A549 (cell line): ENCODE measurements at regions not wholly inside any gene's neighbourhood (a gene's known extent, or its start where the extent isn't known, plus 50 kb on each side); places are given as distances from the start of the nearest gene placed in this dataset.

Experiments used
- ATAC-seq, 2 experiments: fragments of 200-7000 bp in 1 of 2; fragments of >200 bp in 1 of 2; cut with Nextera tagmentation in 1 of 2; cut with Tn5 transposase in 1 of 2; 3 replicates each; pipeline versions ENCODE4 v1.8.0 to v1.9.1; 2018 to 2020; ENCODE audit warnings: mild to moderate bottlenecking in 1 of 2, moderate library complexity in 1 of 2
- CTCF ChIA-PET: fragments of 300-600 bp; sonication (Branson Sonifier 250); formaldehyde crosslinking; extraction: SDS; loops from one replicate; lab custom pipeline; 2021; ENCODE audit warnings: antibody characterized with exemption, inconsistent platforms; lab: Yijun Ruan, JAX
- POLR2A ChIA-PET: fragments of 350-600 bp; formaldehyde crosslinking; extraction: SDS; loops from one replicate; lab custom pipeline; 2021; ENCODE audit warnings: antibody characterized with exemption, inconsistent platforms; lab: Yijun Ruan, JAX
- DNase-seq, 2 experiments: peaks; one replicate each; pipeline versions ENCODE4 v3.0.0 to v3.0.0-alpha.2; 2011 to 2016; ENCODE audit warnings: low read depth in 1 of 2, low spot score in 1 of 2
- FAIRE-seq: peaks from 2 replicates; lab custom pipeline; 2011; peaks lifted over from hg19 to GRCh38; lab: Jason Lieb, UNC
- H3K27ac ChIP-seq, 2 experiments: fragments of >200 bp; sonication (Bioruptor Twin); formaldehyde crosslinking; 3 replicates each; pipeline ENCODE4 v1.5.1; 2016 to 2017
- H3K4me1 ChIP-seq: fragments of >200 bp; sonication (Bioruptor Twin); formaldehyde crosslinking; 3 replicates; pipeline ENCODE4 v1.6.1; 2016
- H3K4me2 ChIP-seq: fragments of >200 bp; sonication (Bioruptor Twin); formaldehyde crosslinking; 3 replicates; pipeline ENCODE4 v1.6.1; 2016
- H3K4me3 ChIP-seq: fragments of >200 bp; sonication (Bioruptor Twin); formaldehyde crosslinking; 3 replicates; pipeline ENCODE4 v1.5.1; 2016
- H3K9me3 ChIP-seq: fragments of >200 bp; sonication (Bioruptor Twin); formaldehyde crosslinking; 3 replicates; pipeline ENCODE4 v1.6.1; 2016
- CBX2 ChIP-seq: fragments of 200-600 bp; sonication (generic); IDR thresholded peaks from 2 replicates; pipeline ENCODE4 v1.6.1; 2016; ENCODE audit warnings: low read depth, mild to moderate bottlenecking, borderline replicate concordance
- CEBPB ChIP-seq, 2 experiments: fragments of >200 bp in 1 of 2; sonication (Bioruptor Twin) in 1 of 2; formaldehyde crosslinking in 1 of 2; IDR thresholded peaks; 2 replicates each; pipeline ENCODE4 v1.6.1; 2012 to 2016
- EHF ChIP-seq: fragments of 250-450 bp; sonication (Bioruptor Pico); IDR thresholded peaks from 2 replicates; pipeline ENCODE4 v1.5.0; 2020; ENCODE audit warnings: mild to moderate bottlenecking
- EHMT2 ChIP-seq: fragments of 200-600 bp; sonication (generic); IDR thresholded peaks from 2 replicates; pipeline ENCODE4 v1.6.1; 2016; ENCODE audit warnings: antibody characterized with exemption, low read depth, mild to moderate bottlenecking, moderate library complexity
- GATA3 ChIP-seq: IDR thresholded peaks from 2 replicates; pipeline ENCODE4 v1.6.1; 2012; ENCODE audit warnings: borderline replicate concordance
- HEYL ChIP-seq: fragments of 250-450 bp; sonication (Bioruptor Pico); IDR thresholded peaks from 2 replicates; pipeline ENCODE4 v1.8.0; 2021; ENCODE audit warnings: mild to moderate bottlenecking, moderate library complexity
- HMGXB4 ChIP-seq: fragments of 250-450 bp; sonication (Bioruptor Pico); IDR thresholded peaks from 2 replicates; pipeline ENCODE4 v1.5.0; 2021; ENCODE audit warnings: mild to moderate bottlenecking, moderate library complexity, borderline replicate concordance
- HOXA7 ChIP-seq: fragments of 250-450 bp; sonication (Bioruptor Pico); IDR thresholded peaks from 2 replicates; pipeline ENCODE4 v1.5.0; 2020; ENCODE audit warnings: mild to moderate bottlenecking, moderate library complexity
- MAFK ChIP-seq: fragments of 450-650 bp; IDR thresholded peaks from 2 replicates; pipeline ENCODE4 v1.6.1; 2014; ENCODE audit not compliant: partially characterized antibody
- MAZ ChIP-seq: fragments of 150-350 bp; IDR thresholded peaks from 2 replicates; pipeline ENCODE4 v1.6.1; 2014; ENCODE audit warnings: antibody characterized with exemption, low read depth, low read length, borderline replicate concordance
- MYC ChIP-seq: IDR thresholded peaks from 2 replicates; pipeline ENCODE4 v1.6.1; 2012; ENCODE audit warnings: mild to moderate bottlenecking, inconsistent platforms, low read length, improper control_type of control experiment, borderline replicate concordance
- NFE2L2 ChIP-seq: fragments of 150-350 bp; conservative IDR thresholded peaks from 2 replicates; pipeline ENCODE4 v1.6.1; 2014; ENCODE audit warnings: low read length
- PHF8 ChIP-seq: fragments of 200-600 bp; sonication (generic); IDR thresholded peaks from 2 replicates; pipeline ENCODE4 v1.6.1; 2016; ENCODE audit warnings: low read depth, mild to moderate bottlenecking, antibody characterized with exemption, moderate library complexity, borderline replicate concordance
- POLR2A ChIP-seq: IDR thresholded peaks from 2 replicates; pipeline ENCODE4 v1.6.1; 2012; ENCODE audit warnings: mild to moderate bottlenecking, low read length
- RAD21 ChIP-seq, 2 experiments: fragments of >200 bp in 1 of 2; sonication (Bioruptor Twin) in 1 of 2; formaldehyde crosslinking in 1 of 2; IDR thresholded peaks in 1 of 2; conservative IDR thresholded peaks in 1 of 2; 2 replicates in 1 of 2; 3 replicates in 1 of 2; pipeline ENCODE4 v1.6.1; 2012 to 2018; ENCODE audit warnings: inconsistent platforms in 1 of 2
- RFX5 ChIP-seq: fragments of 450-650 bp; IDR thresholded peaks from 2 replicates; pipeline ENCODE4 v1.7.1; 2014; ENCODE audit warnings: antibody characterized with exemption, mild to moderate bottlenecking, moderate library complexity
- TFCP2L1 ChIP-seq: fragments of 250-450 bp; sonication (Bioruptor Pico); IDR thresholded peaks from 2 replicates; pipeline ENCODE4 v1.5.0; 2021; ENCODE audit warnings: mild to moderate bottlenecking
- TP53 ChIP-seq: fragments of 250-450 bp; sonication (Bioruptor Pico); IDR thresholded peaks from 2 replicates; pipeline ENCODE4 v1.5.0; 2021; ENCODE audit warnings: mild to moderate bottlenecking, moderate library complexity
- ZC3H11A ChIP-seq: fragments of 450-650 bp; IDR thresholded peaks from 2 replicates; pipeline ENCODE4 v1.6.1; 2014; ENCODE audit warnings: antibody characterized with exemption, mild to moderate bottlenecking
- ZFP36 ChIP-seq: fragments of 450-650 bp; IDR thresholded peaks from 2 replicates; pipeline ENCODE4 v1.6.1; 2014; ENCODE audit warnings: borderline replicate concordance; ENCODE audit not compliant: partially characterized antibody
- ZNF302 ChIP-seq: fragments of 250-450 bp; sonication (Bioruptor Pico); IDR thresholded peaks from 2 replicates; pipeline ENCODE4 v1.9.0; 2021; ENCODE audit warnings: inconsistent platforms, mild to moderate bottlenecking, moderate library complexity
- WGBS: methylation state at CpG from one replicate; pipeline ENCODE4 v1.1.6; 2017; ENCODE audit errors: missing lambda C conversion rate; 5-methylcytosine and 5-hydroxymethylcytosine counted together
- TF ChIP-seq, protein P1 (sequence below): fragments of 150-350 bp; IDR thresholded peaks from 2 replicates; pipeline ENCODE4 v1.6.1; 2014; ENCODE audit warnings: low read depth, mild to moderate bottlenecking, low read length
- TF ChIP-seq, protein P2 (sequence below): fragments of 450-650 bp; IDR thresholded peaks from 2 replicates; pipeline ENCODE4 v1.6.1; 2014; ENCODE audit warnings: antibody characterized with exemption

- 8% methylated on average over 2 of the region's 2 CpGs for WGBS
- TF ChIP-seq CEBPB (IDR thresholded peaks at IDR 0.05) (no peak), ZFP36 (no peak), NFE2L2 (no peak), MAFK (no peak), MAZ (no peak), RAD21 (conservative IDR thresholded peaks at IDR 0.05 in 1 of 2, IDR thresholded peaks at IDR 0.05 in 1 of 2) (no peak), EHF (CRISPR knock-in tag) (no peak), TP53 (CRISPR knock-in tag) (no peak), HEYL (CRISPR knock-in tag) (no peak), TFCP2L1 (CRISPR knock-in tag) (no peak), ZNF302 (CRISPR knock-in tag) (no peak), GATA3 (no peak), HMGXB4 (CRISPR knock-in tag) (no peak), HOXA7 (CRISPR knock-in tag) (no peak), PHF8 (no peak), POLR2A (no peak), CBX2 (no peak), MYC (no peak)
- TF ChIP-seq, protein P1, sequence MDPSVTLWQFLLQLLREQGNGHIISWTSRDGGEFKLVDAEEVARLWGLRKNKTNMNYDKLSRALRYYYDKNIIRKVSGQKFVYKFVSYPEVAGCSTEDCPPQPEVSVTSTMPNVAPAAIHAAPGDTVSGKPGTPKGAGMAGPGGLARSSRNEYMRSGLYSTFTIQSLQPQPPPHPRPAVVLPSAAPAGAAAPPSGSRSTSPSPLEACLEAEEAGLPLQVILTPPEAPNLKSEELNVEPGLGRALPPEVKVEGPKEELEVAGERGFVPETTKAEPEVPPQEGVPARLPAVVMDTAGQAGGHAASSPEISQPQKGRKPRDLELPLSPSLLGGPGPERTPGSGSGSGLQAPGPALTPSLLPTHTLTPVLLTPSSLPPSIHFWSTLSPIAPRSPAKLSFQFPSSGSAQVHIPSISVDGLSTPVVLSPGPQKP: no peak
- TF ChIP-seq, protein P2, sequence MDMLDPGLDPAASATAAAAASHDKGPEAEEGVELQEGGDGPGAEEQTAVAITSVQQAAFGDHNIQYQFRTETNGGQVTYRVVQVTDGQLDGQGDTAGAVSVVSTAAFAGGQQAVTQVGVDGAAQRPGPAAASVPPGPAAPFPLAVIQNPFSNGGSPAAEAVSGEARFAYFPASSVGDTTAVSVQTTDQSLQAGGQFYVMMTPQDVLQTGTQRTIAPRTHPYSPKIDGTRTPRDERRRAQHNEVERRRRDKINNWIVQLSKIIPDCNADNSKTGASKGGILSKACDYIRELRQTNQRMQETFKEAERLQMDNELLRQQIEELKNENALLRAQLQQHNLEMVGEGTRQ: no peak
- Histone ChIP-seq H3K4me2 (no peak overlapping the region), H3K27ac (no peak overlapping the region), H3K4me3 (no peak overlapping the region), H3K4me1 (no peaks in the 10 kb centered on the region), H3K9me3 (no peaks in the 10 kb centered on the region)
- ChIA-PET CTCF (no interaction called here), POLR2A (no interaction called here)
- no peak for DNase-seq
- ATAC-seq: no peak
- no peak for FAIRE-seq
Measured at GRCh38 chr3:117068301-117068700, 358.7 kb downstream of the TUSC7 start.

DNA sequence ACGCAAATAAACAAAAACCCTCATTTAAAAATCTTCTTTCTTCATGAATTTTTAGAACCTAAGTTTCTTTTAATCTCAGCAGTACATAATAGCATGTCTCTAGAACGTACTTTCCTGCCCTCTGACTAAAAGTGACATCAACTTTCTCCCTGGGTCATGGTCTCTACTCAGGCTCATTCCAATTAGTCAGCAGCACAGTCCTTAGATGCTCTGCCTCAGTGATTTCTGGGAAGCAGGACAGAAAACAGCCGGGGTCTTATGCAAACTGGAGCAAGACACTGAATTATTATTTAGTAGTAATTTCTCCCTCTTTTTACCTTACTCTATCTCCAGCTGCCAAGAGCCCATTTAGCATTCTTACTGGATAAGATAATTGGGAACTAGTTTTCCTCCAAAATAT, 365.2 kb downstream of the TUSC7 start:
- Histone ChIP-seq H3K9me3 (no peaks in the 10 kb centered on the region), H3K4me1 (no peaks in the 10 kb centered on the region), H3K4me2 (no peak overlapping the region), H3K4me3 (no peak overlapping the region), H3K27ac (no peak overlapping the region)
- FAIRE-seq (no peak), ATAC-seq (no peak), DNase-seq (no peak)
- CTCF ChIA-PET: no interaction called here
- TF ChIP-seq EHF (CRISPR knock-in tag) (no peak), EHMT2 (no peak), RFX5 (no peak), POLR2A (no peak), ZC3H11A (no peak), MAFK (no peak), MYC (no peak)
- TF ChIP-seq, protein P2: no peak
- POLR2A ChIA-PET: no interaction called here
- 24% methylated on average over 3 of the region's 3 CpGs for WGBS
